A172 (cell line): ENCODE measurements at regions not wholly inside any gene's neighbourhood (a gene's known extent, or its start where the extent isn't known, plus 50 kb on each side); places are given as distances from the start of the nearest gene placed in this dataset.
A peak's percentile ranks its signal among the peaks of the same experiment; 100 is the strongest.
"Not testable (repeated sequence)": the region's sequence is repeated elsewhere in the genome, so short reads cannot be mapped to it uniquely, and the experiment has no call there.

Experiments
- DNase-seq: peaks from one replicate; pipeline ENCODE4 v3.0.0-alpha.2; 2015; ENCODE audit warnings: low spot score

- DNase-seq: no peak
Measured at GRCh38 chr17:77618173-77618572, 340.3 kb upstream of the TNRC6C start.

- DNase-seq: no peak
Measured at GRCh38 chr17:77618731-77619130, 339.8 kb upstream of the TNRC6C start.

- DNase-seq: no peak
Measured at GRCh38 chr17:77619326-77619725, 339.2 kb upstream of the TNRC6C start.

GRCh38 chr17:77619851-77620250, 338.7 kb upstream of the TNRC6C start:
- DNase-seq: peak; percentile 59

- DNase-seq: no peak
Measured at GRCh38 chr17:77620282-77620681, 338.2 kb upstream of the TNRC6C start.

- DNase-seq: not testable (repeated sequence)
Measured at GRCh38 chr17:77622084-77622483, 336.4 kb upstream of the TNRC6C start.

GRCh38 chr17:77622647-77623046, 335.9 kb upstream of the TNRC6C start:
- no peak for DNase-seq

GRCh38 chr17:77623321-77623720, 335.2 kb upstream of the TNRC6C start:
- not testable (repeated sequence) for DNase-seq

GRCh38 chr17:77628035-77628434, 330.5 kb upstream of the TNRC6C start:
- no peak for DNase-seq

- not testable (repeated sequence) for DNase-seq
Measured at GRCh38 chr17:77629284-77629683, 329.2 kb upstream of the TNRC6C start.

GRCh38 chr17:77631307-77631706, 327.2 kb upstream of the TNRC6C start:
- DNase-seq: no peak

GRCh38 chr17:77632619-77633018, 325.9 kb upstream of the TNRC6C start:
- no peak for DNase-seq

GRCh38 chr17:77634710-77635109, 323.8 kb upstream of the TNRC6C start:
- DNase-seq: no peak

- no peak for DNase-seq
Measured at GRCh38 chr17:77635176-77635575, 323.3 kb upstream of the TNRC6C start.

- DNase-seq: not testable (repeated sequence)
Measured at GRCh38 chr17:77635785-77636184, 322.7 kb upstream of the TNRC6C start.

- DNase-seq: no peak
Measured at GRCh38 chr17:77636835-77637817, 321.4 kb upstream of the TNRC6C start.

- no peak for DNase-seq
Measured at GRCh38 chr17:77637818-77638575, 320.5 kb upstream of the TNRC6C start.

GRCh38 chr17:77640252-77640651, 318.3 kb upstream of the TNRC6C start:
- no peak for DNase-seq

GRCh38 chr17:77640916-77641605, 317.4 kb upstream of the TNRC6C start:
- no peak for DNase-seq

GRCh38 chr17:77641718-77642117, 316.8 kb upstream of the TNRC6C start:
- DNase-seq: no peak

GRCh38 chr17:77644181-77645071, 314.1 kb upstream of the TNRC6C start:
- no peak for DNase-seq
